Head of caudate nucleus (tissue), 42 donors: ENCODE measurements at regions not wholly inside any gene's neighbourhood (a gene's known extent, or its start where the extent isn't known, plus 50 kb on each side); places are given as distances from the start of the nearest gene placed in this dataset.
"Not testable (repeated sequence)": the region's sequence is repeated elsewhere in the genome, so short reads cannot be mapped to it uniquely, and the experiment has no call there.

Experiments used
- DNase-seq, 42 donors: peaks; one replicate each; pipeline versions ENCODE4 v3.0.0 to v3.0.0-alpha.2; 2020 to 2021; ENCODE audit warnings: mixed read lengths in 7 of 42
- intact Hi-C: fragments of 100-400 bp; cut with DNase I; formaldehyde crosslinking; loops from one replicate; pipeline ENCODE4 v1.15.0; 2022

DNA sequence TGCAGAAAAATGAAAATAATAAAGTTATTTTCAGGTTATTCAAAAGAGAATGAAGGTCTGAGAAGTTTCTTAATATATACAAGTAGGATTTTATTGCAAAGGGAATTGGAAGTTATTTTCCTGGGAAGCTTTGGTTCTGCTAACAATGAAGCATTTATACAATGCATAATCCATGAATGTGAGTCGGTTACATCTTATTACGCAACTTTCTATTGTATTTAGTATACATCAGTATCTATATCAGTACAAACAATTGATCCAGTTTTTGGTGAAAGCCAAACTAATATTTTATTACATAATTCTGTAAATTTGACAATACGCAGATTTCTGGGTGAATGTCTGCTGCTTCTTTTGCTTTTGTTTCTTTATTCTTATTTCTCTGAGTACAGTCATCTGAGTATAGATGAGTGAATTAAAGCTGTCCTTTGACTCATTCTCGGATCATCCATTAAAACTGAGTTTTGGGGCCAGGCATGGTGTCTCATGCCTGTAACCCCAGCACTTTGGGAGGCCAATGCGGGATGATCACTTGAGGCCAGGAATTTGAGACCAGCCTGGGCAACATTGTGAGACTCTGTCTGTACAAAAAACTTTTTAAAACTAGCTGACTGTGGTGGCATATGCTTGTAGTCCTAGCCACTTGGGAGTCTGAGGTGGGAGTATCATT lies 108.5 kb downstream of the SOCS6 start:
- intact Hi-C loops = no loop called here
- DNase-seq = no peak

DNA sequence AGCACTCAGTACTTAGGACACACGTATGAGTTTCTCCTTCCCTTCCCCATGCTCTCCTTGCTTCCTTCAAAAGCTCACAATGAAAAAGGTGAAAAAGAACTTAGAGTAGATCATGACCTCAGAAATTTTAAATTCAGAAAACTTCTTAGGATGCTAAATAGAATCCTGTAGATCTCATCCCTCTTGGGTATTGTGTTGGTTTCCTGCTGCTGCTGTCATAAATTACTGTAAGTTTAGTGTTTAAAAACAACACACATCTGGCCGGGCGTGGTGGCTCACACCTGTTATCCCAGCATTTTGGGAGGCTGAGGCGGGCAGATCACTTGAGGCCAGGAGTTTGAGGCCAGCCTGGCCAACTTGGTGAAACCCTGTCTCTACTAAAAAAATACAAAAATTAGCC lies 106.9 kb downstream of the SOCS6 start:
- DNase-seq, intact Hi-C loops: not testable (repeated sequence)

DNA sequence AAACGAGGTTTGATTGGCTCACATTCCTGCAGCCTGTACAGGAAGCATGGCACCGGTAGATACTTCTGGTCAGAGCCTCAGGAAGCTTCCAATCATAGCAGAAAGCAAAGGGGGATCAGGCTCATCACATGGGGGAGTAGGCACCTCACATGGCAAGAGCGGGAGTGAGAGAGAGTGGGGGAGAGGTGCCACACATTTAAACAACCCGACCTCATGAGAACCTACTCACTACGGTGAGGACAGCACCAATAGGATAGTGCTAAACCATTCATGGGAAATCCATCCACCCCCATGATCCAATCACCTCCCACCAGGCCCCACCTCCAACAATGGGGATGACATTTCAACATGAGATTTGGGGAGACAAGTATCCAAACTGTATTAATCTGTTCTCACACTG lies 105.8 kb downstream of the SOCS6 start:
- DNase-seq = no peak
- intact Hi-C loops = no loop called here

DNA sequence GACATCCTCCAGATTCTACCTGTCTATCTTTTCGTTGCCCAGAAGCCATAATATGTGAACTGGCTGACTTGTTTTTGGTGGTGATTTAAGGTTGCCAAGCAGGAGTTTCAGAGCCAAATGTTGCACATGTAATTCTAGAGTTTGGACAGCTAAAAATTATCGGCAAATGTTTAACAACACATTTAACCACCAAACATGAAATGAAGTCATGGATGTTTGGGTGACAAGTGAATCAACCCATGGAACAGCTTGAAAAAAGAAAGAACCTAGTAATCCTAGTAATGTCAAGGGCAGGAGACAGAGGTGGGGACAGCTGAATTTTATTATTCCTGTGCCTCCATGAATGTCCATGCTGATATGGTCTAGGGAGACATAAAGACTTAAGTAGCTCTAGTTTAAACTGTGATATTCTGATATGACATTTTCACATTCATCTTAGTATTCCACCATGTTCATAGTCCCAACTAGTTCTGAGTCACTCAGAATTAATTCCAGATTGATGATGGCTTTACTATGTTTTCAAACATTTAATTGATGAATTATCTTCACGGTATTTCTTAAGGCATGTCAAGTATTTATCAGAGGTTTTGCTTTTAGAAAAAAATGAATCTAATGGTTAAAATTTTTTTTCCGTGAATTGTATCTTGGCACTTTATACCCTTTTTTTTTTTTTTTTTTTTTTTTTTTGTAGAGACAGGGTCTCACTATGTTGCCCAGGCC lies 101.7 kb downstream of the SOCS6 start:
- intact Hi-C loops = no loop called here

DNA sequence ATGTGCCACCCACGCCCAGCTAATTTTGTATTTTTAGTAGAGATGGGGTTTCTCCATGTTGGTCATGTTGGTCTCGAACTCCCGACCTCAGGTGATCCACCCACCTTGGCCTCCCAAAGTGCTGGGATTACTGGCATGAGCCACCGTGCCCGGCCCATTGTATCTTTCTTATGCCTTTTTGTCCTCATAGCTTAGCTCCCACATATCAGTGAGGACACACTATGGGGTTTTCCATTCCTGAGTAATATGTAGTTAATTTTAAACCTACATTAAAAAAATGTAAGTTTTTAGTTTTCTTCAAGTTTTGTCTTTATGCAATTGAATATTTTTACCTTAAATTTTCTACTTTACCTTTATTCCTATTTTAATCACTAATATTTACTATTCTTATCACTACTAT lies 100.2 kb downstream of the SOCS6 start:
- DNase-seq, intact Hi-C loops: not testable (repeated sequence)

More for the DNA sequence above, 101.7 kb downstream of the SOCS6 start:
- no peak for DNase-seq

DNA sequence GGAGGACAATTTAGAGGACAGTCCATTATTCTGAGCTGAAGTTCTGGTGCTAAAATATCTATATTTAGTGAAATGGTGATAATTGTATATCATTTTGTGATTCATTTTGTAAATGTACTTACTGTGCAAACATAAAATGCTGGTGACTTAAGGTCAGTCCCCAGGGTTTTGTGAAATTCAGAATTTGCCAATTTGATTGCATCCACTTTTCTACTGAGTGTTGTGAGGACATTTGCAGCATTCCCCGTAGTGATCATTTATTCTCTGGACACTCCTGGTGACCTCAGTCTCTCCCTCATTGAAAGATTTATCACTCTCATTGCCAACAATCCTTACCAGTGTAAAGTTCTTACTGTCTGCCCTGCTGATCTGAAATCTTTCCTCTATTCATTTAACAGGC lies 98.2 kb downstream of the SOCS6 start:
- DNase-seq = no peak
- intact Hi-C loops = no loop called here

DNA sequence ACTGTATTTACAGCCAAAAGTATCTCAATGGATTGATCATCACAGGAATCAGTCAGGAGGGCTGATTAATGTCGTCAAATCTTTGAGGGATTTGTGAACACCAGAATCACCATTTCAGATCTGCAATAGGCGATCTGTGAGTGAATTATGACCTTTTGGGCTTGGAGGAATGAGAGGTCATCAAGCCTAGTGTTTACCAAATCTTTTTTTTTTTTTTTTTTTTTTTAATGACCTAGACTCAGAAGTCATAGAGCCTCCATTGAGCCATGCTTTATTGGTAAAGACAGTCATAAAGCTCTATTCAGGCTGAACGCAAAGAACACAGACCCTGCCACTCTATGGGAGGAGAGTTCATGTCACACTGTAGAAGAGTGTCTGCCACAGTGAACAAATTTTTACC lies 97.7 kb downstream of the SOCS6 start:
- DNase-seq = peak in 1 of 42 donors; percentile 4
- intact Hi-C loops = no loop called here

DNA sequence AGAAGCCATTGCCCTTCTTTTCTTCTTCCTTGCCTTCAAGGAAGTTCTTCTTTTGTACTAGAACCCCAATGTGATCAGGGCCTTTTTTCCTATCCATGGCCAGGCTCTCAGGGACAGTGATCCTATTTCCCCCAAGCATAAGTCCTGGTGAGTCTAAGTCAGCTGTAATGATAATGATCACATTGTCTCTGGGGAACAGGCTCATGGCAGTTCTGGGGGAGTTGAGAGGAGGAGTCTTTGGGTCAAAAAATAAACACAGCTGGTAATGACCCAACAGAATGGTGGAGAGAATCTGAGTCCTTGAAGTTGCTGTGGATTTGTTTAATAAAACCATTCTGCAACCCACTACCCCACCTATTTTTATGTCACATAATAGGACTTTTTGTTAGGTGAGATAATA lies 96.6 kb downstream of the SOCS6 start:
- DNase-seq = no peak
- intact Hi-C loops = no loop called here

DNA sequence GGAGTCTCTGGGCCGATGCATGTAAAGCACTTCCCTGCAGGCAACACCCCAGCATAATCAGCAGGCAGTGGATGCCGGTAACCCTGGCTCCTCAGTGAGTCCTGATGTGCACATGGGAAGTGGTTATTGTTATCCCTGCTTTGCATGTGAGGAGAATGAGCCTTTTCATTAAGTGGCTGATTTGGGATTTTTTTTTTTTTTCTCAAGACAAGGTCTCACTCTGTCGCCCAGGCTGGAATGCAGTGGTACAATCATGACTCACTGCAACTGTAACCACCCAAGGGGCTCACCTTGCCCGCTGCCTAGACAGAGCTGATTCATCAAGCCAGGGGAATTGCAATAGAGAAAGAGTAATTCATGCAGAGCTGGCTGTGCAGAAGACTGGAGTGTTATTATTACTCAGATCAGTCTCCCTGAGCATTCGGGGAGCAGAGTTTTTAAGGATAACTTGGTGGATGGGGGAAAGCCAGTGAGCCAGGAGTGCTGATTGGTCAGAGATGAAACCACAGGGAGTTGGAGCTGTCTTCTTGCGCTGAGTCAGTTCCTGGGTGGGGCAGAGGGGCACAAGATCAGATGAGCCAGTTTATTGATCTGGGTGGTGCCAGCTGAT lies 95.4 kb downstream of the SOCS6 start:
- intact Hi-C loops = no loop called here
- peak in 22 of 42 donors; percentile 15 to 71 (median 36) for DNase-seq

DNA sequence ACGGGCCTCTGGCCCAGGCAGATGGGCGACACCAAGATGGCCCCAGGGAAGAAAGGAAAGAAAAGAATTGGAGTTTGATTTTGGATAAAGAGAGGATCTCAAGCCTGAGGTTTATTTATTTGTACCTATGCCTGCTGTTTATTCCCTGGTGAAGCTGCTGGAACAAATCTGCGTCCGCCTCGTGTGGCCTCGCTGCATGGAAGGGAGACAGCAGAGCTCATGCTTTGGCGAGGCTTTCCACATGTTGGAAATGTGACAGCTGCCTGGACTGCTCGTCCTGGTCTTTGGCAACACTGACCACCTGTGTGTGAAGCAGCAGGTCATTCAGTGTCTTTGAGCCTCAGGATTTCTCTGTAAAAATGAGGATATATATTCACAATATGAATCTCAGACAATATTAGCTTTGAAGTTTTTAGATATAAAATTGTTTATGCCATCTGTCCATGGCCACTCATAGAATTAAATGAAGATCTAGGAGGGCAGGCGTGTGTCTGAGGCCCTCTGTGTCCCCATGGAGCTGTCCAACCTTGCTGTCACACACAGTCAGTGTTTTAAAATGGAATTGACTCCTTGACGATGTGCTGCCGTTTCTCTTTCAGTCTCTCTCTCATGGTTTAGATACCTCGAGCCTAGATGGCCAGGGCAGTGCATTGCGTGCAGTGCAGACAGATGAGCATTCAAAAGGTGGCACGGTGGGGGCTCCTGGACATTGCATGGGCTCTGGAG lies 94.3 kb downstream of the SOCS6 start:
- intact Hi-C loops = no loop called here
- peak in 1 of 42 donors; percentile 36 for DNase-seq

DNA sequence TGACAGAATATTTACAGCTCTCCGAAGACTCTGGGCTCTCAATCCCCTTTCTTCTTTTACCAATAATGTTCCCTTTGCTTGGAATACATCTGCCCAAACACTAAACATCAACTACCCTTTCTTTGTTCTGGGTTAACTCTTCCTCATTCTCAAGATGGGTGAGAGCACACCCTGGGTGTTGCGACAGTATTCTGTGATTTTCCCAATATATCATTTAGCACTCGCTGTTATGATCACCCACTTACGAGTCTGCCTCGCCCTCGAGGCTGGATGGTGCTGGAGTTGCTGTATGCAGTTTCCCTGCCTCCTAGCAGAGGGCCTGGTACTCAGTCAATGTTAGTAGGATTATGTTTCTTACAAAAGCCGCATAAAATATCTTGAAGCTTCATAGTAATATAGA lies 93.2 kb downstream of the SOCS6 start:
- intact Hi-C loops = no loop called here
- DNase-seq = peak in 40 of 42 donors; percentile 29 to 84 (median 61)

DNA sequence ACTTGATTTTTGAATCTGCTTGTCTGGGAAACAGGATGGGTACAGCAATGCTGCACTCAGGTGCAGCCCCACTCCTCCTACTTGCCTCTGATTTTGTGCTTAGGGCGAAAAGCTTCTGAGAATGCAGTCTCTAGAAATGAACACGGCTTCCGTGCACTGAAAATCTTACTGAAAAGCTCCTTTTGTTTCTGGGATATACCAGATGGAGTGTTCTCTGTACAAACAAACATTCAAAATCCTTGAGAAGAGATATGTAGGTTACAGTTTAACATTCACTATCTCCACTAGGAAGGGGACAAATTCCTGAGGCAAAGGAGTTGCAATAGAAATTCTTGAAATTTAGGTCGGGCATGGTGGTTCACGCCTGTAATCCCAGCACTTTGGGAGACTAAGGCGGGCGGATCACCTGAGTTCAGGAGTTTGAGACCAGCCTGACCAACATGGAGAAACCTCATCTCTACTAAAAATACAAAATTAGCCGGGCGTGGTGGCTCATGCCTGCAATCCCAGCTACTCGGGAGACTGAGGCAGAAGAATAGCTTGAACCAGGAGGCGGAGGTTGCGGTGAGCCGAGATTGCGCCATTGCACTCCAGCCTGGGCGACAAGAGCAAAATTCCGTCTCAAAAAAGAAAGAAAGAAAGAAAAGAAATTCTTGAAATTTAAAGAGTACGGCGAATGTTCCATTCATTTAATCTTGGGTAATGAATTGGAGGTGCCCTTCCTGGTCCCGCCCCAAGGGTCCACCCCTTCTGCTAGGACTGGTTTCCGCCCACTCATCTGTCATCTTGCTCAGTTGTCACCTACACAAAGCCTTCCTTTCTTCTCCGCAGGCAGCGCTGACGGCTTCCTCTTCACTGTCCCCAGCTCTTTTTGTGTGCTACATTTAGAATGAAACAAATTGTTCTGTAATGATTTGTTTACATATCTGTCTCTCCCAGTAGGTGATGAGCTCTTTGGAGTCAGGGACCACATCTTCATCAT lies 92.4 kb downstream of the SOCS6 start:
- DNase-seq = peak; percentile 68 to 96 (median 88)
- intact Hi-C loops = no loop called here
